Spleen (tissue), 7 donors: ENCODE measurements at regions not wholly inside any gene's neighbourhood (a gene's known extent, or its start where the extent isn't known, plus 50 kb on each side); places are given as distances from the start of the nearest gene placed in this dataset.
"Not testable (repeated sequence)": the region's sequence is repeated elsewhere in the genome, so short reads cannot be mapped to it uniquely, and the experiment has no call there.

Experiments
- CTCF ChIP-seq, 11 experiments: fragments of 200-600 bp in 7 of 11; fragments of 450-650 bp in 4 of 11; sonication (generic) in 4 of 11; IDR thresholded peaks in 8 of 11; conservative IDR thresholded peaks in 3 of 11; 1 replicate in 7 of 11; 2 replicates in 4 of 11; pipeline versions ENCODE4 v1.4.0 to v1.8.0; 2016 to 2021; ENCODE audit warnings: antibody characterized with exemption in 11 of 11, inconsistent platforms in 4 of 11, mild to moderate bottlenecking in 1 of 11
- POLR2A ChIP-seq, 3 donors: fragments of 450-650 bp; IDR thresholded peaks; one replicate each; pipeline ENCODE4 v1.5.1; 2017; ENCODE audit warnings: antibody characterized with exemption in 3 of 3, mild to moderate bottlenecking in 1 of 3
- donor health status: DM: no; HTN: no; CAD: no; lungs with moderate emphysema.
- donor health status: DM: no; HTN: no; CAD: no.
- donor health status: DM: no; HTN: no; CAD: no.

GRCh38 chr4:49120804-49121203 lies 134.7 kb downstream of the CWH43 start:
- TF ChIP-seq CTCF (IDR thresholded peaks at IDR 0.05 in 8 of 11, conservative IDR thresholded peaks at IDR 0.05 in 3 of 11); POLR2A (IDR thresholded peaks at IDR 0.05): not testable (repeated sequence)
